HG03045 (cell line): ENCODE measurements at regions not wholly inside any gene's neighbourhood (a gene's known extent, or its start where the extent isn't known, plus 50 kb on each side); places are given as distances from the start of the nearest gene placed in this dataset.

Source experiments
- ATAC-seq: cut with Tn5 transposase; IDR thresholded peaks from one replicate; pipeline ENCODE4 v1.9.1; 2021; ENCODE audit warnings: mild to moderate bottlenecking, moderate library complexity; ENCODE audit not compliant: unreplicated experiment

GRCh38 chr1:73775896-73776295 lies 422.1 kb downstream of the LRRIQ3 start:
- no peak for ATAC-seq

GRCh38 chr1:73772941-73773340 lies 425.0 kb downstream of the LRRIQ3 start:
- ATAC-seq, result no peak

GRCh38 chr1:73771396-73771795 lies 426.6 kb downstream of the LRRIQ3 start:
- no peak for ATAC-seq

- ATAC-seq, result no peak
These were observed 427.7 kb downstream of the LRRIQ3 start for GRCh38 chr1:73770109-73770905.

- ATAC-seq, result no peak
These were observed 431.1 kb downstream of the LRRIQ3 start for GRCh38 chr1:73766786-73767348.

GRCh38 chr1:73765551-73766233 lies 432.3 kb downstream of the LRRIQ3 start:
- ATAC-seq, result no peak

- ATAC-seq, result no peak
These were observed 436.4 kb downstream of the LRRIQ3 start for GRCh38 chr1:73761559-73761958.

- ATAC-seq, result no peak
These were observed 439.0 kb downstream of the LRRIQ3 start for GRCh38 chr1:73759011-73759410.

GRCh38 chr1:73756817-73757216 lies 441.2 kb downstream of the LRRIQ3 start:
- no peak for ATAC-seq

- ATAC-seq, result no peak
These were observed 442.3 kb downstream of the LRRIQ3 start for GRCh38 chr1:73755649-73756048.

GRCh38 chr1:73749996-73750395 lies 448.0 kb downstream of the LRRIQ3 start:
- ATAC-seq, result no peak

GRCh38 chr1:73744985-73745384 lies 453.0 kb downstream of the LRRIQ3 start:
- ATAC-seq, result no peak

- ATAC-seq, result no peak
These were observed 461.9 kb downstream of the LRRIQ3 start for GRCh38 chr1:73736125-73736524.

GRCh38 chr1:73727036-73727435 lies 470.9 kb downstream of the LRRIQ3 start:
- no peak for ATAC-seq

GRCh38 chr1:73722055-73722454 lies 475.9 kb downstream of the LRRIQ3 start:
- ATAC-seq, result no peak

- no peak for ATAC-seq
These were observed 480.0 kb downstream of the LRRIQ3 start for GRCh38 chr1:73717976-73718375.

- no peak for ATAC-seq
These were observed 486.9 kb downstream of the LRRIQ3 start for GRCh38 chr1:73711089-73711488.

GRCh38 chr1:73701826-73702225 lies 496.1 kb downstream of the LRRIQ3 start:
- ATAC-seq, result no peak

- no peak for ATAC-seq
These were observed 521.8 kb downstream of the LRRIQ3 start for GRCh38 chr1:73676186-73676585.

- peak; percentile 65 for ATAC-seq
These were observed 522.9 kb downstream of the LRRIQ3 start for GRCh38 chr1:73674945-73675561.

- no peak for ATAC-seq
These were observed 524.0 kb downstream of the LRRIQ3 start for GRCh38 chr1:73673971-73674370.

GRCh38 chr1:73671530-73671929 lies 526.4 kb downstream of the LRRIQ3 start:
- no peak for ATAC-seq
